DMS153 treated with DMSO at 0.1 percent for 48 hours (cell line): ENCODE measurements at regions not wholly inside any gene's neighbourhood (a gene's known extent, or its start where the extent isn't known, plus 50 kb on each side); places are given as distances from the start of the nearest gene placed in this dataset.
"Not testable (repeated sequence)": the region's sequence is repeated elsewhere in the genome, so short reads cannot be mapped to it uniquely, and the experiment has no call there.

Experiments
- DNase-seq: peaks from one replicate; lab custom pipeline; 2025; ENCODE audit not compliant: unreplicated experiment; lab: John Stamatoyannopoulos, UW

DNA sequence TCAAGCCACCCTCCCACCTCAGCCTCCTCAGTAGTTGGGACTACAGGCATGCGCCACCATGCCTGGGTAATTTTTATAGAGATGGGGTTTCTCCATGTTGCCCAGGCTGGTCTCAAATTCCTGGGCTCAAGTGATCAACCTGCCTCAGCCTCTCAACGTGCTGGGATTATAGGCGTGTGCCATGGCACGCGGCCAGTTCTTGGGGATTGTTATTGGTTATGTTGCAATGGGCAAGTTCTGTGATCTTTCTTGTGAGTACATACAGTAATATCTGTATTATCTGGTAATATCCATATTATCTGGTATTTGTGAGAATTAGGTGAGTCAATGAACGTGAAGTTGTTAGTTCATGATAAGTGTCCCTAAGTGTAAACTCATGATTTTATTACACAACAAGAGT lies 90.3 kb upstream of the TBL1X start:
- no peak for DNase-seq

DNA sequence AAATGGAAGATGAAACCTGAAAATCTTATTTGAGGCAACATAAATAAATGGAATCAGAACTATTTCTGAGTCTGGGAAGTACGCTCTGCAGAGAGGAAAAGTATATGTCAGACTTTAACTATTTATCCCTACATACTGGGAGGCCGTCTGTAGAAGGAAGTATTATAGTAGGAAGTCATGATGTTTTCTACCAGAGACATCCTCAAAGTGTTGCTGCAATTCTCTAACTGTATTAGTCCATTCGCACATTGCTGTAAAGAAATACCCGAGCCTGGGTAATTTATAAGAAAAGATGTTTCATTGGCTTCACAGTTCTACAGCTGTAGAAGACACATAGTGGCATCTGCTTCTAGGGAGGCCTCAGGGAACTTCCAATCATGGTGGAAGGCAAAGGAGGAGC lies 88.7 kb upstream of the TBL1X start:
- no peak for DNase-seq

DNA sequence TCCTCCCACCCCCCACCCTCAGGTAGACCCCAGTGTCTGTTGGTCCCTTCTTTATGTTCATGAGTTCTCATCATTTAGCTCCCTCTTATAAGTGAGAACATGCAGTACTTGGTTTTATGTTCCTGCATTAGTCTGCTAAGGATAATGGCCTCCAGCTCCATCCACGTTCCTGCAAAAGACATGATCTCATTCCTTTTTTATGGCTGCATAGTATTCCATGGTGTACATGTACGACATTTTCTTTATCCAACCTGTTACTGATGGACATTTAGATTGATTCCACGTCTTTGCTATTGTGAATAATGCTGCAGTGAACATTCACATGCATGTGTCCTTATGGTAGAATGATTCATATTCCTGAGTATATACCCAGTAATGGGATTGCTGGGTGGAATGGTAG lies 87.6 kb upstream of the TBL1X start:
- not testable (repeated sequence) for DNase-seq

DNA sequence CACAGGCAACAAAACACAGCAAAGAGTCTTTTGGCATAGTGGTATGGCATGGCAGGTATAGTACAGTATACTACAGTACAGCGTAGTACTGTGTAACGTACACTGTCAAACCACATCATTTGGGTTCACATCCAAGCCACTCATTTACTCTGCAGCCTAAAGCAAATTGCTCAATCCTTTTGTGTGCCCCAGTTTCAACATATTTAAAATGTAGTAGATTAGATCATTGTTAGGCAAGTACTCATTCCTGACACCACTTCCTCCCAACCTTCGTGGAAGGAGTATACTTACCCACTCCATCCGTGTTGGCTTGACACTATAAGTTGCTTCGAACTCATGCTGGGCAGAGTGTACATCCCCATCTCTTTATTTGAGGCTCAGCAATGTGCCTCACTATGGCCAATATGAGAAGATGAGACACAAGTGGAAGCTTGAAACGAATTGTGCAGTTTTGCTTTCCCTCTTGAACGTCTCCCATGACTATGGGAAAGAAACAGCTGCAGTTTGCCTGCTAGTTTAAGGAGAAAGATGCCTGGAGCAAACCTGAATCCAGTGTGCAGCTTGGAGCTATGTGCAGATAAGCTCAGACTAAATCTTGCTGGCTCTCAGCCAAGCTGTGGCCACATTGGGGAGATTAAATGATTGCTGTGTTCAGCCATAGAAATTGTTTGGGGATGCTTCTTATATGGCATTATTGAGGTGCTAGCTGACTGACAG lies 85.7 kb upstream of the TBL1X start:
- DNase-seq: no peak

DNA sequence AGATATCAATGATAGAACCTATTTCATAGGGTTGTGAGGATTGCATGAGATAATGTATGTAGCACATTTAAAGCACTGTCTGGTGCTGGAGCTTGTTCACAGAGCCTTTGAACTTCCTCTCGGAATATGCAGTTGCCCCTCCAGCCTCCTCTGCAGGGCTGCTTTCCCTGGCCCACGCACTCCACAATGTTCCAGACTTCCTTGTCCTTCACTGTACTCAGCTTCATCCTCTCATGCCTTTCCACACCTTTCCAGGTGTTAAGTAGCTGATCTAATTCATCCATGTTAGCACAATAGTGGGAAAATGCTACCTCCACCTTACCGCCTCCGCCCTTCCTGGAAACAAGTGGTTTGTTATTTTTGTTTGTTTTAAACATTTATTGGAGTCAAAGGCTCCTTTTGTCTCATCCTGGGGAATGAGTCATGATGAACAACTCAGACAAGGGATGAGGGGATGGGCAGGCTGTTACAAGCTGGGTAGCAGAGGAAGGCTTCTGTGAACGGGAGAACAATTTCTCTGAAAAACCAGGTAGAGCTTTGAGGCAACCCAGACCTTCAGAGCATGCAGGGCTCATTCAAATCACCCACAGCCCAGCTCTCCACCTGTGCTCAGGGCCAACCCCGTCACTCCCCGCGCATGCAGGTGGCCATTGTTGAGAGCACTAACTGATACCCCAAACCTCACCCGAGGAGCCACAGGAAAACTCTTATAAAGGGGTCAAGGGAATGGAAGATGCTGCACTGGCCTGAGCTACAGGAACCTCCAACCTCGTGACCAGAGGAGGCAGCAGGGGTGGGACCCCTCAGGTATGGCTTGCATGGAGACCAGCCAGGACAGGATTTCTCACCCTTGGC lies 84.9 kb upstream of the TBL1X start:
- peak; percentile 4 for DNase-seq

DNA sequence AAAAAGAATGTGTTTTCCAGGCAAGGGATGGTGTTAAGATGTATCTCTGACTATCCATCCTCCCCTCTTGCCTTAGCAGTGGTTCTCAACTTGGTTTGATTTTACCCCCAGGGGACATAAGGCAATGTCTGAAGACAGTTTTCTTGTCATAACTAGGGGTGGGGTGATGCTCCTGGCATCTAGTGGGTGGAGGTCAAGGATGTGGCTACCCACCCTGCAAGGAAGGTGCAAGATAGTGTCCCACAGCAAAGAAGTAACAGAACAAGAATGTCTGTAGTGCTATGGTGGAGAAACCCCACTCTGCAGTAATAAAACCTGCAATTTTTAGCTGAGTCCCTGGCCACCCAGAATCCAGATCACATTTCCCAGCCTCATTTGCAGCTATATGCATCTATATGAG lies 81.2 kb upstream of the TBL1X start:
- DNase-seq: no peak

DNA sequence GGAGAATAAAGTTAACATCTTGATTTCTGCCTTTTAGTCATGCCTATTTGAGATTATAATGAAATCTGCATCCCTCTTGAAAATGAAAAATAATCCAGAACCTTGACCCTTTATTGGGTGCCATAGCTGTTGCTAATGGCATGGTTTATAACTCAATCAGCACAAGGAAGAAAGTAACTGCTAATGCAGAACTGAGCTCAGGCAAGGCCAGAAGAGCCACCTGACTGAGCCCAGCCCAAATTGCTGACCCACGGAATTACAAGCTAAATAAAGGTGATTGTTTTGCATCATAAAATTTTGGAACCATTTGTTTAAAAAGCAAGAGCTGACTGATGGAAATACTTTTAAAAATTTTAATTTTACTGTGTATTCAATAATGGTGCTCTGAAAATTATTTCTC lies 76.4 kb upstream of the TBL1X start:
- no peak for DNase-seq

DNA sequence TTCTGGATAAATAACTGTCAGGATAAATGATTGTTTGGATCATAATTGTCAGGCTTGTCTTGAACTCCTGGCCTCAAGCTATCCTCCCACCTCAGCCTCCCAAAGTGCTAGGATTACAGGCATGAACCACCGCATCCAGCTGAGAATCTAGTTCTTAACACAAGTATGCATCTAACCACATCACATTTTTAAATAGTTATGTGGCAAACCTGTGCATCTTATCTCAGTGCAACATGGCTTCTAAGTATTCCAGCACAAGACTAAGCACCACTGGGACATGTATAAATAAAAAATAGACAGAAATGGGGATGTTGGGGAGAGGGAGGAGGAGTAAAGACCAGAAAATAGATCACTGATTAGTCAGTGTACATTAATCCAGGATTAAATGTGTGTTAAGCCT lies 74.7 kb upstream of the TBL1X start:
- DNase-seq: no peak

DNA sequence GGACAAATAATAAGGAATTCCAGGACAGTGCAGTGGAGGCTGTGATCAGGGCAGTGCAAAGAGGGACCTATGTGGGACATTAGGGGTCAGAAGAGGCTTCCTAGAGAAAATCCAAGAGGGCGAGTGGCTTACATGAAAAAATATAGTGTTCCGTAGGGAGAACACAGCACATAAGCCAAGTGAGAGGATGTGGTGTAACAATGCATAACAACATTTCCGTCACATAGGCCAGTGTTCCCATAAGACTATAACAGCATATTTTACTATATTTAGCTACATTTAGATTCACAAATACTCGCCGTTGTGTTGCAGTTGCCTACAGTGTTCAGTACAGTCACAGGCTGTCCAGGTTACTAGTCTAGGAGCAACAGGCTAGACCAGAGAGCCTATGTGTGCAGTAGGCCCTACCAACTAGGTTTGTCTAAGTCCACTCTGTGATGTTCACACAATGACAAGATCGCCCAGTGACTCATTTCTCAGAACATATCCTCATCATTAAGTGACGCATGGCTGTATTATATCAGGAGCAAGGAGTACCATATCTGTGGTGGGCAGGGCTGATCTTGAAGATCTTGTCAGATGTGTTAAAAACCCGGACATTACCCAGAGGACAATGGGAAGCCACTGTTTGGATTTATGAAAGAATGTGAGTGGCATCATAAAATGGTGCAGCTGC lies 74.0 kb upstream of the TBL1X start:
- DNase-seq: no peak

DNA sequence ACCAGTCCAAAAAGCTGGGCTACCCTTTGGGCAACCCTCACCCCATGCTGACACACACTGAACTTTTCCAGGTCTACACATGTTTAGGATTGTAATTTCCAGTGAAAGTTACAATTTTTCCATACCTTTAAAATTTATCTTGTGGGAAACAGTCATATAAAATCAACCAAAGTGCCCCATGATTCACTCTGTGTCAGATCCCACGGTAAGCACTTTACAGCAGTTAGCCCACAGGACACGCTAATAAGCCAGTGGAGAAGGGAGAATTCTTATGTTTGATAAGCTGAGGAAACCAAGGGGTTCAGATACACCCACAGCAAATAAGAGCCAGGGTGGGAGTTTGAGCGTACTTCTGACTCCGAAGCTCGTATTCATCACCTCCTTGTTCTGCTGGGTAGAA lies 72.4 kb upstream of the TBL1X start:
- no peak for DNase-seq

DNA sequence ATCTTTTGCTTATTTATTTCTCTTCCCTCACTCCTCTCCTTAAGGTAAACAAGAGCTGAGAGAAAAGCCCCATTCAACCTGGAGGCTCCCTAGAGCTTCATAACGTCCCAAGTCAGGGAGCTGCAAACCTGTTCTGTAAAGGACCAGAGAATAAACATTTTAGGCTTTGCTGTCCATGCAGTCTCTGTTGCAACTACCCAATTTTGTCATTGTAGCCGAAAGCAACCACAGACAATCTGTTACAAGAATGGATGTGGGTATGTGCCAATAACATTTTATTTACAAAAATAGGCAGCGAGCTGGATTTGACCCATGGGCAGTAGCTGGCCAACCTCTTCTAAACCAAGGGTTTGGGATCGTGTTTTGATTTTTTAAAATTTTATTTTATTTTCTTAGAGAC lies 71.3 kb upstream of the TBL1X start:
- DNase-seq: no peak

DNA sequence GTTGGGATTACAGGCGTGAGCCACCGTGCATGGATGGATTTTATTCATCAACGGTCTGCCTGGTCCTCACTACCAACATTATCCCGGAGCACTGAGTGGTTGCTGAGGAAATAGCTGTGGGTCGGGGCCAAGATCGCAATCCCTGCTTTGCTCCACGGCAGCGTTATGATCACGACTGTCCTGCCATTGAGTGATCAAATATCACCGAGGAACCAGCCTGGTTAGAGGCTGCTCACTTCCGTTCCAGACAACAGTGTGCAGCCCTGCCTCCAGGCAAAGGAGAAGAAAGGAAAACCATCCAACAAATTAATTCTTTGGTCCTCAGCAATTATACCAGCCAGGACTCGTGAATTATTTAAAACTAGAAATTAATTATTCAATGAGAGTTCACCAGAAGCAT lies 70.6 kb upstream of the TBL1X start:
- no peak for DNase-seq

DNA sequence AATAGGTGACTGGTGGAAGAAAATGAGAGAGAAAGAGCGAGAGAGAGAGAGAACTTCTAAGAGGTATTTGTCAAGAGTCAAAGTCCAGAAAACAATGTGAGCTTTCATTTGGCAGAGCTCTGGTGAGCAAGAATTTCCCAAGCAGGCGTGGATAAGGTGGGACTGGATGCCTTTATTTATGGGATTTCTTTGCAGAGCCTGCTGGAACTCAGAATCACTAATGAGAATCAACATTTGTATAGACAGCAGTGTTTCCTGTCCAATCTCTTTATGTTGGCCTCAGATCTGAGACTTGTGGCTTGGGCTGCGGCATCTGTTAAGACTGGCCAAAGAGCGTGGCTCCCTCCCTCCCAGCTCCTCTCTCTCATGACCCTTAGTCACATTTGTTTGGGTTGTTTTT lies 67.9 kb upstream of the TBL1X start:
- DNase-seq: no peak

DNA sequence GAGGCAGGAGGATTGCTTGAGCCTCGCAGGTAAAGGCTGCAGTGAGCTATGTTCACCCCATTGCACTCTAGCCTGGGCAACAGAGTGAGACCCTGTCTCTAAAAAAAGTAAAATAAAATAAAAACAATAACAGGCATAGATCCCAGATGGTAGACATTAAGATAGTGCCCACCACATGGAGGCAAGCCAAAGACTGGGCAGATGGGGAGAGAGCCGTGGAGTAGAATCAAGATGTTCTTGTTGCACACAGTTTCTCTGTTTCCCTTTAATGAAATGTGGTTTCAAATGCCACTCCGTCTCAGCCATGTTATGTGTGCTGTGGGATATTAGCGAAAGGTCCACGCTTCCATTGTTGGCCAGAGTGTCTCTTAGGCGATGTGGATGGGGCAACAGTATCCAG lies 63.8 kb upstream of the TBL1X start:
- DNase-seq: no peak

DNA sequence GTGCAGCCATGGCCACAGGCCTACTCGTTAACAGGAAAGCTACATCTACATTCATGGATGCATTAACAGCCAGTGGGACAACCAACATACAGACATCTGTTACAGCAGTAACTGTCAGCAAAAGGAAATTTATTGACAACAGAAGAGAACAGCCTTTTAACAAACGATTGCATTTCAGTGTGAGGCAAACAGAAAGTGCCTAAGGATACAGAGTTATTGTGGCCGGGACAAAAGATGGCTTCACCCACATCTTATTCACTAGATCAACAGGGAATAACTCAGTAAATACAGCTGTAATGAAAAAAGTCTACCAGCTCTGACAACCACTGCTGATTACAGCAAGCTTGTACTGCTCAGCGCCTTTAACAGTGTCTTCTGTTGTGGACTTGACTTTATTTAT lies 61.5 kb upstream of the TBL1X start:
- DNase-seq: no peak

DNA sequence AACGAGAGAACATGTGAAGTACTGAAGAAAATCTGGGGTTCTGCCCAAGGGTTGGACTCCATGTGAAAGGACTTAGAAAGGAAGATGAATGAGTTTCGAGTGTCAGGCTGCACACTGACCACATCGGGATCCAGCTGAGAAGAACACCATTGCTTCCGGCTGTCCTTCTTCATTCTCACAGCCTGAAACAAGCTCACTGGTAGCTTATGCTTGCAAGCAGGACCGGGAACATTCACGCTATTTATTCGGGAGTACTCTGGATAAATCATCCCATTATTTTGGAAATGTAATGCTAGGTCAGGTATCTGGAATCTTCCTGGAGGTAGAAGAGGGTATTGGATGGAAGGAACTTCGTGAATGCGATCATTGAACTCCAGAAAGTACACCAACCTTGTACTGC lies 59.2 kb upstream of the TBL1X start:
- not testable (repeated sequence) for DNase-seq

DNA sequence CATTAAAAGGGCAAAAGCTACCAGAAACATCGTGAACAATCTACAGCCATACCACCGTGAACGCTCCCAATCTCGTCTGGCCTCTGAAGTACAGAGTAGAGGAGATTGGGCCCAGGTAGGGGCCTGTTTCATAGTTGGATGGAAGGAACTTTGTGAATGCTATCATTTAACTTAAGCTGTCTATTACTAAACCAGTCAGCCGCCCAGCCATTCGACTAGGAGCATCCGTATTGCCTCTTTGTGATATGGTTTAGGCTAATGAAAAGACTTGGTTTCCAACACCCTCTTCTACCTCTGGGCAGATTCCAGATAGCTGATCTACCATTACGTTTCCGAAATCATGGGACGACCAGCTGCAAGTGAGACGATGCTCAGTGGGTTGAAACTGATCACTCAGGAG lies 54.0 kb upstream of the TBL1X start:
- not testable (repeated sequence) for DNase-seq

DNA sequence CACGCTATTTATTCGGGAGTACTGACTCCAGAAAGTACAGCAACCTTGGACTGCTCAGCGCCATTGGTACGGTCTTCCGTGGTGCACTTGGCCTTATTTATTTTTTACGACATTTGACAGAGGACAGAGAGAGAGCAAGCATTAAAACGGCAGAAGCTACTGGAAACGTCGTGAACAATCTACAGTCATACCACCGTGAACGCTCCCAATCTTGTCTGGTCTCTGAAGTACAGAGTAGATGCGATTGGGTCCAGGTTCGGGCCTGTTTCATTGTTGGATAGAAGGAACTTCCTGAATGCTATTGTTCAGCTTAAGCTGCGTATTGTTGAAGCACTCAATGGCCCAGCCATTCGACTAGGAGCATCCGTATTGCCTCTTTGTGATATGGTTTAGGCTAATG lies 53.2 kb upstream of the TBL1X start:
- not testable (repeated sequence) for DNase-seq

DNA sequence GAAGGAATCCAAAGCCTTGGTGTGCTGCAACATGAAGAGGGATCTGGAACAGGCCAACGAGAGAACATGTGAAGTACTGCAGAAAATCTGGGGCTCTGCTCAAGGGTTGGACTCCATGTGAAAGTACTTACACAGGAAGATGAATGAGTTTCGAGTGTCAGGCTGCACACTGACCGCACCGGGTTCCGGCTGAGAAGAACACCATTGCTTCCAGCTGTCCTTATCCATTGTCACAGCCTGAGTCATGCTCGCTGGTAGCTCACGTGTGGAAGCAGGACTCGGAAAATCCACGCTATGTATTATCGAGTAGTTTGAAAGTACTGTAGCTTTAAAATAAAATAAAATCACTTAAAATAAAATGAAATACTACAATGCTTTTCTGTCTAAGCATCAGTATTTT lies 50.4 kb upstream of the TBL1X start:
- no peak for DNase-seq
